ENCODE measurements at regions not wholly inside any gene's neighbourhood (a gene's known extent, or its start where the extent isn't known, plus 50 kb on each side); places are given as distances from the start of the nearest gene placed in this dataset.

DNA sequence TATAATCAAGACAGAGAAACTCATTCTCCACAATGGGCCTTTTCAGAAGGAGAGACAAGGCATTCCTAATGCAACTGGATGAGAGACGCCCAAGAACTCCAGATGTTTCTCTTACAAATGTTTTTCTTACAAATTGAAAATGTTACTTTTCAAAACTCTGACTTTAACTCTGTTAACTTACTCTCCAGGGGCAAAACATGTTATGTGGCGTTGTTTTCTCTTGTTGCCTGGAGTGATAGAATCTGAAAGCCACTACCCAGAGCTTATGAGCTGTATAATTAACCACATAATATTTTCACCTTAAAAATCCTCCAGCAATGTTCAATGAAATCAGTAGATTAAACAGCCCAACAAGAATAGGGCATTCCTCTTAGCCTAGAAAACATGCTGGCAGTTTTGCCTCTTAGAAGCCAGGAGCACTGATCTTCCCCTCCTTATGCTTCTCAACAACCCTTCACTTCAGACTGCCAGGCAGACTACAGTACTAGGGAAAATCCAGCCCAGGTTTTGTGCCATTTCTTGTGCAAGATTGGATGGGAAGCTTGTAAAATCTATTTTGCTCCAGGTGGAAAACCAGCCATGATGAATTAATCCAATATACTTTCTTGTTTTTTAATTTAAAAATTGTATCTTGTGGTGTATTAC is 186.7 kb upstream of the GADL1 start:
- TF ChIP-seq POLR2A (IDR thresholded peaks at IDR 0.05; ENCODE audit: borderline replicate concordance, extremely low read depth, insufficient read depth, insufficient read length) (no peak), EZH2phosphoT487 (IDR thresholded peaks at IDR 0.05; ENCODE audit: borderline replicate concordance) (no peak), EZH2 (IDR thresholded peaks at IDR 0.05) (no peak)
- TF ChIP-seq, protein P1, sequence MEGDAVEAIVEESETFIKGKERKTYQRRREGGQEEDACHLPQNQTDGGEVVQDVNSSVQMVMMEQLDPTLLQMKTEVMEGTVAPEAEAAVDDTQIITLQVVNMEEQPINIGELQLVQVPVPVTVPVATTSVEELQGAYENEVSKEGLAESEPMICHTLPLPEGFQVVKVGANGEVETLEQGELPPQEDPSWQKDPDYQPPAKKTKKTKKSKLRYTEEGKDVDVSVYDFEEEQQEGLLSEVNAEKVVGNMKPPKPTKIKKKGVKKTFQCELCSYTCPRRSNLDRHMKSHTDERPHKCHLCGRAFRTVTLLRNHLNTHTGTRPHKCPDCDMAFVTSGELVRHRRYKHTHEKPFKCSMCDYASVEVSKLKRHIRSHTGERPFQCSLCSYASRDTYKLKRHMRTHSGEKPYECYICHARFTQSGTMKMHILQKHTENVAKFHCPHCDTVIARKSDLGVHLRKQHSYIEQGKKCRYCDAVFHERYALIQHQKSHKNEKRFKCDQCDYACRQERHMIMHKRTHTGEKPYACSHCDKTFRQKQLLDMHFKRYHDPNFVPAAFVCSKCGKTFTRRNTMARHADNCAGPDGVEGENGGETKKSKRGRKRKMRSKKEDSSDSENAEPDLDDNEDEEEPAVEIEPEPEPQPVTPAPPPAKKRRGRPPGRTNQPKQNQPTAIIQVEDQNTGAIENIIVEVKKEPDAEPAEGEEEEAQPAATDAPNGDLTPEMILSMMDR (IDR thresholded peaks at IDR 0.05 in 2 of 3, conservative IDR thresholded peaks at IDR 0.05 in 1 of 3; ENCODE audit: borderline replicate concordance in 1 of 3, insufficient read depth in 1 of 3, low read depth in 2 of 3, low read length in 2 of 3) = no peak

Data from HCT116 (cell line).